HEK293 (cell line): ENCODE measurements at regions not wholly inside any gene's neighbourhood (a gene's known extent, or its start where the extent isn't known, plus 50 kb on each side); places are given as distances from the start of the nearest gene placed in this dataset.

Experiments
- CTCF ChIA-PET: fragments of 350-600 bp; formaldehyde crosslinking; extraction: SDS; loops from one replicate; lab custom pipeline; 2021; ENCODE audit warnings: antibody characterized with exemption; lab: Yijun Ruan, JAX
- POLR2A ChIA-PET: fragments of 300-600 bp; formaldehyde crosslinking; extraction: SDS; loops from one replicate; lab custom pipeline; 2020; ENCODE audit warnings: antibody characterized with exemption, inconsistent platforms; lab: Yijun Ruan, JAX
- H3K27ac ChIP-seq: fragments of 200-500 bp; sonication (Bioruptor generic); 2 replicates; pipeline ENCODE4 v1.5.1; 2014; ENCODE audit warnings: low read depth, low read length, control low read depth, inconsistent platforms; ENCODE audit errors: extremely low read depth
- H3K36me3 ChIP-seq, 2 experiments: fragments of 200-500 bp in 1 of 2; sonication (Bioruptor generic) in 1 of 2; 1 replicate in 1 of 2; 2 replicates in 1 of 2; pipeline ENCODE4 v1.5.1; 2014 to 2017; ENCODE audit warnings: inconsistent platforms in 2 of 2, low read length in 2 of 2; ENCODE audit not compliant: control insufficient read depth in 2 of 2, insufficient read depth in 1 of 2
- H3K4me1 ChIP-seq: fragments of 200-500 bp; sonication (Bioruptor generic); 2 replicates; pipeline ENCODE4 v1.5.1; 2014; ENCODE audit warnings: mild to moderate bottlenecking, low read length, inconsistent platforms; ENCODE audit not compliant: control insufficient read depth, insufficient read depth
- H3K4me3 ChIP-seq: 2 replicates; pipeline ENCODE4 v1.5.1; 2011; ENCODE audit warnings: low read depth, mild to moderate bottlenecking, control low read depth, low read length, moderate library complexity
- H3K9me3 ChIP-seq: fragments of 200-500 bp; sonication (Bioruptor generic); 2 replicates; pipeline ENCODE4 v1.5.1; 2014; ENCODE audit warnings: low read depth, low read length, inconsistent platforms; ENCODE audit not compliant: control insufficient read depth, insufficient read depth
- BCL11A ChIP-seq: fragments of 450-650 bp; formaldehyde crosslinking; IDR thresholded peaks from 2 replicates; pipeline ENCODE4 v1.5.1; 2016; ENCODE audit warnings: low read depth, missing biosample characterization, missing genetic modification characterization
- IKZF3 ChIP-seq: fragments of 450-650 bp; IDR thresholded peaks from 2 replicates; pipeline ENCODE4 v1.5.0; 2018; ENCODE audit warnings: missing biosample characterization, mild to moderate bottlenecking, missing genetic modification characterization, moderate library complexity
- KLF10 ChIP-seq: fragments of 450-650 bp; IDR thresholded peaks from 2 replicates; pipeline ENCODE4 v1.5.1; 2018; ENCODE audit warnings: missing biosample characterization, mild to moderate bottlenecking, missing genetic modification characterization
- REPIN1 ChIP-seq: fragments of 450-650 bp; formaldehyde crosslinking; IDR thresholded peaks from 2 replicates; pipeline ENCODE4 v1.5.1; 2017; ENCODE audit warnings: missing biosample characterization, missing genetic modification characterization, low read depth
- TCF7L2 ChIP-seq: IDR thresholded peaks from 2 replicates; pipeline ENCODE4 v1.6.1; 2011; ENCODE audit warnings: low read depth, mild to moderate bottlenecking, inconsistent platforms, low read length, moderate library complexity, borderline replicate concordance
- ZEB2 ChIP-seq: fragments of 450-650 bp; formaldehyde crosslinking; IDR thresholded peaks from 2 replicates; pipeline ENCODE4 v1.5.1; 2016; ENCODE audit warnings: missing biosample characterization, missing genetic modification characterization
- ZIC2 ChIP-seq: fragments of 450-650 bp; formaldehyde crosslinking; IDR thresholded peaks from 2 replicates; pipeline ENCODE4 v1.5.1; 2016; ENCODE audit warnings: missing biosample characterization, missing genetic modification characterization
- ZNF10 ChIP-seq: fragments of 450-650 bp; formaldehyde crosslinking; IDR thresholded peaks from 2 replicates; pipeline ENCODE4 v1.5.1; 2017; ENCODE audit warnings: missing biosample characterization, missing genetic modification characterization
- ZNF184 ChIP-seq: fragments of 450-650 bp; IDR thresholded peaks from 2 replicates; pipeline ENCODE4 v1.5.1; 2018; ENCODE audit warnings: missing biosample characterization, mild to moderate bottlenecking, missing genetic modification characterization
- ZNF2 ChIP-seq: fragments of 450-650 bp; formaldehyde crosslinking; IDR thresholded peaks from 2 replicates; pipeline ENCODE4 v1.5.1; 2016; ENCODE audit warnings: missing biosample characterization, missing genetic modification characterization
- ZNF280C ChIP-seq: fragments of 450-650 bp; formaldehyde crosslinking; IDR thresholded peaks from 2 replicates; pipeline ENCODE4 v1.5.1; 2016; ENCODE audit warnings: missing biosample characterization, missing genetic modification characterization
- ZNF302 ChIP-seq: fragments of 450-650 bp; formaldehyde crosslinking; IDR thresholded peaks from 2 replicates; pipeline ENCODE4 v1.5.1; 2016; ENCODE audit warnings: missing biosample characterization, missing genetic modification characterization, low read depth
- ZNF341 ChIP-seq: fragments of 450-650 bp; formaldehyde crosslinking; IDR thresholded peaks from 2 replicates; pipeline ENCODE4; 2016; ENCODE audit warnings: low read depth, missing biosample characterization, missing genetic modification characterization
- ZNF391 ChIP-seq: fragments of 450-650 bp; formaldehyde crosslinking; IDR thresholded peaks from 2 replicates; pipeline ENCODE4 v1.5.1; 2016; ENCODE audit warnings: low read depth, missing biosample characterization, missing genetic modification characterization, borderline replicate concordance
- ZNF404 ChIP-seq: fragments of 450-650 bp; formaldehyde crosslinking; IDR thresholded peaks from 2 replicates; pipeline ENCODE4 v1.5.1; 2017; ENCODE audit warnings: missing biosample characterization, missing genetic modification characterization
- ZNF621 ChIP-seq: fragments of 450-650 bp; formaldehyde crosslinking; IDR thresholded peaks from 2 replicates; pipeline ENCODE4 v1.5.1; 2017; ENCODE audit warnings: missing biosample characterization, missing genetic modification characterization
- ZNF624 ChIP-seq: fragments of 450-650 bp; formaldehyde crosslinking; IDR thresholded peaks from 2 replicates; pipeline ENCODE4 v1.5.1; 2017; ENCODE audit warnings: missing biosample characterization, missing genetic modification characterization
- ZNF626 ChIP-seq: fragments of 450-650 bp; sonication (Bioruptor Pico); formaldehyde crosslinking; IDR thresholded peaks from 2 replicates; pipeline ENCODE4 v1.5.1; 2018; ENCODE audit warnings: missing biosample characterization, missing genetic modification characterization, inconsistent platforms
- ZNF654 ChIP-seq: fragments of 450-650 bp; formaldehyde crosslinking; IDR thresholded peaks from 2 replicates; pipeline ENCODE4 v1.5.1; 2016; ENCODE audit warnings: low read depth, missing biosample characterization, missing genetic modification characterization
- ZNF707 ChIP-seq: fragments of 450-650 bp; formaldehyde crosslinking; IDR thresholded peaks from 2 replicates; pipeline ENCODE4 v1.5.1; 2016; ENCODE audit warnings: missing biosample characterization, missing genetic modification characterization
- ZNF791 ChIP-seq: fragments of 450-650 bp; formaldehyde crosslinking; IDR thresholded peaks from 2 replicates; pipeline ENCODE4 v1.5.1; 2016; ENCODE audit warnings: missing biosample characterization, missing genetic modification characterization
- ZSCAN5A ChIP-seq: fragments of 450-650 bp; formaldehyde crosslinking; IDR thresholded peaks from 2 replicates; pipeline ENCODE4 v1.5.1; 2016; ENCODE audit warnings: missing biosample characterization, missing genetic modification characterization
- TF ChIP-seq, protein P1 (sequence below): fragments of 450-650 bp; formaldehyde crosslinking; IDR thresholded peaks from 2 replicates; pipeline ENCODE4 v1.5.1; 2017; ENCODE audit warnings: missing biosample characterization, missing genetic modification characterization
- TF ChIP-seq, protein P2 (sequence below): fragments of 450-650 bp; formaldehyde crosslinking; IDR thresholded peaks from 2 replicates; pipeline ENCODE4 v1.5.1; 2016; ENCODE audit warnings: missing biosample characterization, missing genetic modification characterization
- TF ChIP-seq, protein P3 (sequence below): fragments of 450-650 bp; formaldehyde crosslinking; IDR thresholded peaks from 2 replicates; pipeline ENCODE4 v1.5.1; 2017; ENCODE audit warnings: missing biosample characterization, missing genetic modification characterization

- no peak for TF ChIP-seq BCL11A (tag by site-specific recombination)
Observed at GRCh38 chr16:61149709-61150108, 886.5 kb downstream of the CDH8 start (continued).

GRCh38 chr16:61148930-61149329, 887.3 kb downstream of the CDH8 start:
- no peaks in the 10 kb centered on the region for H3K36me3 ChIP-seq
- no peaks in the 10 kb centered on the region for H3K9me3 ChIP-seq
- no peak overlapping the region for H3K27ac ChIP-seq
- no peak overlapping the region for H3K4me3 ChIP-seq
- TF ChIP-seq ZNF280C (tag by site-specific recombination), result no peak
- no peak for TF ChIP-seq ZNF302 (tag by site-specific recombination)
- TF ChIP-seq TCF7L2, result no peak
- no peak for TF ChIP-seq ZNF10 (tag by site-specific recombination)
- no peak for TF ChIP-seq ZNF791 (tag by site-specific recombination)
- no peak for TF ChIP-seq ZNF2 (tag by site-specific recombination)
- no peak for TF ChIP-seq ZEB2 (tag by site-specific recombination)
- TF ChIP-seq ZNF707 (tag by site-specific recombination), result no peak
- TF ChIP-seq, protein P1, sequence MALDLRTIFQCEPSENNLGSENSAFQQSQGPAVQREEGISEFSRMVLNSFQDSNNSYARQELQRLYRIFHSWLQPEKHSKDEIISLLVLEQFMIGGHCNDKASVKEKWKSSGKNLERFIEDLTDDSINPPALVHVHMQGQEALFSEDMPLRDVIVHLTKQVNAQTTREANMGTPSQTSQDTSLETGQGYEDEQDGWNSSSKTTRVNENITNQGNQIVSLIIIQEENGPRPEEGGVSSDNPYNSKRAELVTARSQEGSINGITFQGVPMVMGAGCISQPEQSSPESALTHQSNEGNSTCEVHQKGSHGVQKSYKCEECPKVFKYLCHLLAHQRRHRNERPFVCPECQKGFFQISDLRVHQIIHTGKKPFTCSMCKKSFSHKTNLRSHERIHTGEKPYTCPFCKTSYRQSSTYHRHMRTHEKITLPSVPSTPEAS (tag by site-specific recombination), result no peak
- no peak for TF ChIP-seq REPIN1
- no peak for TF ChIP-seq ZIC2
- no peak for TF ChIP-seq KLF10
- TF ChIP-seq, all 188 proteins: peak for 0
- ChIA-PET POLR2A (no interaction called here), CTCF (interaction anchor here (0.6 kb wide), 1 partner anchor 1252 kb away, joined by 3 read pairs; no protein-coding TSS in a partner anchor)
- H3K4me1 ChIP-seq, result no peaks in the 10 kb centered on the region

- no peak overlapping the region for H3K4me3 ChIP-seq
- H3K27ac ChIP-seq, result no peak overlapping the region
- POLR2A ChIA-PET, result no interaction called here
- H3K4me1 ChIP-seq, result no peaks in the 10 kb centered on the region
- H3K9me3 ChIP-seq, result no peaks in the 10 kb centered on the region
- CTCF ChIA-PET, result no interaction called here
- no peaks in the 10 kb centered on the region for H3K36me3 ChIP-seq
- TF ChIP-seq ZSCAN5A (no peak), IKZF3 (tag by site-specific recombination) (no peak), ZNF624 (tag by site-specific recombination) (no peak), ZNF621 (tag by site-specific recombination) (no peak), ZNF404 (tag by site-specific recombination) (no peak), ZNF341 (tag by site-specific recombination) (no peak), ZNF626 (tag by site-specific recombination) (no peak), ZNF654 (no peak), ZNF184 (tag by site-specific recombination) (no peak), ZNF391 (tag by site-specific recombination) (no peak)
- TF ChIP-seq, protein P2, sequence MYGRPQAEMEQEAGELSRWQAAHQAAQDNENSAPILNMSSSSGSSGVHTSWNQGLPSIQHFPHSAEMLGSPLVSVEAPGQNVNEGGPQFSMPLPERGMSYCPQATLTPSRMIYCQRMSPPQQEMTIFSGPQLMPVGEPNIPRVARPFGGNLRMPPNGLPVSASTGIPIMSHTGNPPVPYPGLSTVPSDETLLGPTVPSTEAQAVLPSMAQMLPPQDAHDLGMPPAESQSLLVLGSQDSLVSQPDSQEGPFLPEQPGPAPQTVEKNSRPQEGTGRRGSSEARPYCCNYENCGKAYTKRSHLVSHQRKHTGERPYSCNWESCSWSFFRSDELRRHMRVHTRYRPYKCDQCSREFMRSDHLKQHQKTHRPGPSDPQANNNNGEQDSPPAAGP, result no peak
- TF ChIP-seq, protein P3, sequence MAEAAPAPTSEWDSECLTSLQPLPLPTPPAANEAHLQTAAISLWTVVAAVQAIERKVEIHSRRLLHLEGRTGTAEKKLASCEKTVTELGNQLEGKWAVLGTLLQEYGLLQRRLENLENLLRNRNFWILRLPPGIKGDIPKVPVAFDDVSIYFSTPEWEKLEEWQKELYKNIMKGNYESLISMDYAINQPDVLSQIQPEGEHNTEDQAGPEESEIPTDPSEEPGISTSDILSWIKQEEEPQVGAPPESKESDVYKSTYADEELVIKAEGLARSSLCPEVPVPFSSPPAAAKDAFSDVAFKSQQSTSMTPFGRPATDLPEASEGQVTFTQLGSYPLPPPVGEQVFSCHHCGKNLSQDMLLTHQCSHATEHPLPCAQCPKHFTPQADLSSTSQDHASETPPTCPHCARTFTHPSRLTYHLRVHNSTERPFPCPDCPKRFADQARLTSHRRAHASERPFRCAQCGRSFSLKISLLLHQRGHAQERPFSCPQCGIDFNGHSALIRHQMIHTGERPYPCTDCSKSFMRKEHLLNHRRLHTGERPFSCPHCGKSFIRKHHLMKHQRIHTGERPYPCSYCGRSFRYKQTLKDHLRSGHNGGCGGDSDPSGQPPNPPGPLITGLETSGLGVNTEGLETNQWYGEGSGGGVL, result no peak
Observed at GRCh38 chr16:61146429-61146828, 889.8 kb downstream of the CDH8 start.
